Neutrophil (primary cell): ENCODE measurements at regions not wholly inside any gene's neighbourhood (a gene's known extent, or its start where the extent isn't known, plus 50 kb on each side); places are given as distances from the start of the nearest gene placed in this dataset.

Source experiments
- H3K27ac ChIP-seq: fragments of 200-600 bp; sonication (generic); 2 replicates; pipeline ENCODE4 v1.5.1; 2016; ENCODE audit warnings: mild to moderate bottlenecking, moderate library complexity
- H3K27me3 ChIP-seq: fragments of 200-600 bp; sonication (generic); 2 replicates; pipeline ENCODE4 v1.6.0; 2016; ENCODE audit warnings: mild to moderate bottlenecking
- H3K36me3 ChIP-seq: fragments of 200-600 bp; sonication (generic); 2 replicates; pipeline ENCODE4 v1.5.1; 2017
- H3K4me1 ChIP-seq, 2 experiments: fragments of 200-600 bp in 1 of 2; sonication (generic) in 1 of 2; 1 replicate in 1 of 2; 2 replicates in 1 of 2; pipeline versions ENCODE4 v1.5.1 to v1.6.1; 2013 to 2016; ENCODE audit warnings: low read depth in 1 of 2, low read length in 1 of 2, mild to moderate bottlenecking in 1 of 2, moderate library complexity in 1 of 2; ENCODE audit not compliant: control insufficient read depth in 1 of 2, insufficient read depth in 1 of 2
- H3K4me3 ChIP-seq, 2 experiments: fragments of 200-600 bp in 1 of 2; sonication (generic) in 1 of 2; 1 replicate in 1 of 2; 2 replicates in 1 of 2; pipeline ENCODE4 v1.5.1; 2013 to 2016; ENCODE audit warnings: low read depth in 1 of 2, low read length in 1 of 2, mild to moderate bottlenecking in 1 of 2, moderate library complexity in 1 of 2
- H3K9me3 ChIP-seq: fragments of 200-600 bp; sonication (generic); 2 replicates; pipeline ENCODE4 v1.5.1; 2016
- CTCF ChIP-seq: fragments of 200-600 bp; sonication (generic); IDR thresholded peaks from 2 replicates; pipeline ENCODE4 v1.5.1; 2016; ENCODE audit warnings: antibody characterized with exemption

- no peaks in the 10 kb centered on the region for H3K4me1 ChIP-seq
- no peaks in the 10 kb centered on the region for H3K36me3 ChIP-seq
- no peak overlapping the region for H3K27ac ChIP-seq
- no peak overlapping the region for H3K4me3 ChIP-seq
- TF ChIP-seq CTCF: no peak
- no peaks in the 10 kb centered on the region for H3K27me3 ChIP-seq
- H3K9me3 ChIP-seq: no peaks in the 10 kb centered on the region
These were observed 254.1 kb downstream of the PRL start for GRCh38 chr6:22042706-22043105.

GRCh38 chr6:22043284-22043962 is 253.4 kb downstream of the PRL start:
- H3K27ac ChIP-seq: no peak overlapping the region
- no peak overlapping the region for H3K4me3 ChIP-seq
- no peaks in the 10 kb centered on the region for H3K36me3 ChIP-seq
- H3K9me3 ChIP-seq: no peaks in the 10 kb centered on the region
- no peak for TF ChIP-seq CTCF
- H3K27me3 ChIP-seq: no peaks in the 10 kb centered on the region
- H3K4me1 ChIP-seq: no peaks in the 10 kb centered on the region

- Histone ChIP-seq H3K36me3 (no peaks in the 10 kb centered on the region), H3K27ac (no peak overlapping the region)
These were observed 251.4 kb downstream of the PRL start for GRCh38 chr6:22045261-22045912.

GRCh38 chr6:22049002-22049401 is 247.8 kb downstream of the PRL start:
- no peaks in the 10 kb centered on the region for H3K9me3 ChIP-seq

More at GRCh38 chr6:22045261-22045912, 251.4 kb downstream of the PRL start:
- no peaks in the 10 kb centered on the region for H3K4me1 ChIP-seq
- no peaks in the 10 kb centered on the region for H3K9me3 ChIP-seq
- H3K27me3 ChIP-seq: no peaks in the 10 kb centered on the region
- no peak overlapping the region for H3K4me3 ChIP-seq
- TF ChIP-seq CTCF: no peak

GRCh38 chr6:22053391-22053997 is 243.3 kb downstream of the PRL start:
- Histone ChIP-seq H3K36me3 (no peaks in the 10 kb centered on the region), H3K9me3 (no peaks in the 10 kb centered on the region), H3K27ac (no peak overlapping the region), H3K4me3 (no peak overlapping the region), H3K4me1 (no peaks in the 10 kb centered on the region), H3K27me3 (no peaks in the 10 kb centered on the region)
- TF ChIP-seq CTCF: no peak

More at GRCh38 chr6:22049002-22049401, 247.8 kb downstream of the PRL start:
- TF ChIP-seq CTCF: no peak
- Histone ChIP-seq H3K27me3 (no peaks in the 10 kb centered on the region), H3K27ac (no peak overlapping the region), H3K4me1 (no peaks in the 10 kb centered on the region), H3K4me3 (no peak overlapping the region), H3K36me3 (no peaks in the 10 kb centered on the region)
